SK-N-SH (cell line): ENCODE measurements at regions not wholly inside any gene's neighbourhood (a gene's known extent, or its start where the extent isn't known, plus 50 kb on each side); places are given as distances from the start of the nearest gene placed in this dataset.

Experiments
- CTCF ChIA-PET: fragments of 300-600, 350-600 bp; formaldehyde crosslinking; extraction: SDS; loops from one replicate; lab custom pipeline; 2021; lab: Yijun Ruan, JAX
- POLR2A ChIA-PET: fragments of 350-600 bp; sonication (Branson Sonifier 250); formaldehyde crosslinking; extraction: SDS; loops from one replicate; lab custom pipeline; 2020; ENCODE audit warnings: antibody characterized with exemption, inconsistent platforms; lab: Yijun Ruan, JAX
- DNase-seq: peaks from one replicate; pipeline ENCODE4 v3.0.0; 2012
- H2AFZ ChIP-seq: fragments of 200-600 bp; sonication (generic); 2 replicates; pipeline ENCODE4 v1.8.1; 2016; ENCODE audit warnings: antibody characterized with exemption, mild to moderate bottlenecking, low read depth
- H3F3A ChIP-seq: fragments of 200-600 bp; sonication (generic); replicated peaks from 2 replicates; pipeline ENCODE3; 2016; ENCODE audit warnings: antibody characterized with exemption, mild to moderate bottlenecking; ENCODE audit not compliant: insufficient read depth
- H3K27ac ChIP-seq, 2 experiments: fragments of 200-500 bp in 1 of 2; fragments of 200-600 bp in 1 of 2; sonication (Bioruptor generic) in 1 of 2; sonication (generic), shearing (Covaris generic) in 1 of 2; 2 replicates each; pipeline versions ENCODE4 v1.5.1 to v1.6.1; 2014 to 2016; ENCODE audit warnings: low read depth in 2 of 2, inconsistent platforms in 1 of 2, low read length in 1 of 2, mild to moderate bottlenecking in 1 of 2, mixed read lengths in 1 of 2
- H3K27me3 ChIP-seq: fragments of 200-600 bp; sonication (generic), shearing (Covaris generic); 2 replicates; pipeline ENCODE4 v1.6.1; 2016; ENCODE audit warnings: mixed run types; ENCODE audit not compliant: insufficient read depth
- H3K36me3 ChIP-seq, 2 experiments: fragments of 200-500 bp in 1 of 2; fragments of 200-600 bp in 1 of 2; sonication (Bioruptor generic) in 1 of 2; sonication (generic) in 1 of 2; replicated peaks in 1 of 2; 2 replicates each; pipeline versions ENCODE3 to v1.5.1; 2014 to 2016; ENCODE audit warnings: low read length in 1 of 2, mild to moderate bottlenecking in 1 of 2; ENCODE audit not compliant: insufficient read depth in 2 of 2, control insufficient read depth in 1 of 2
- H3K4me1 ChIP-seq, 2 experiments: fragments of 200-500 bp in 1 of 2; fragments of 200-600 bp in 1 of 2; sonication (Bioruptor generic) in 1 of 2; sonication (generic), shearing (Covaris generic) in 1 of 2; 2 replicates each; pipeline versions ENCODE4 v1.5.1 to v1.6.1; 2014 to 2016; ENCODE audit warnings: low read depth in 1 of 2, low read length in 1 of 2, mixed run types in 1 of 2; ENCODE audit not compliant: insufficient read depth in 2 of 2, control insufficient read depth in 1 of 2
- H3K4me2 ChIP-seq: fragments of 200-600 bp; sonication (generic), shearing (Covaris generic); 2 replicates; pipeline ENCODE4 v1.6.1; 2017; ENCODE audit warnings: mixed run types
- H3K4me3 ChIP-seq, 2 experiments: fragments of 200-500 bp in 1 of 2; fragments of 200-600 bp in 1 of 2; sonication (Bioruptor generic) in 1 of 2; sonication (generic), shearing (Covaris generic) in 1 of 2; 2 replicates each; pipeline versions ENCODE4 v1.5.1 to v1.8.1; 2014 to 2016; ENCODE audit warnings: low read depth in 2 of 2, inconsistent platforms in 1 of 2, low read length in 1 of 2, mild to moderate bottlenecking in 1 of 2, mixed read lengths in 1 of 2, moderate library complexity in 1 of 2
- H3K79me2 ChIP-seq: fragments of 200-600 bp; sonication (generic); 2 replicates; pipeline ENCODE4 v1.8.1; 2017; ENCODE audit warnings: mild to moderate bottlenecking; ENCODE audit not compliant: insufficient read depth
- H3K9ac ChIP-seq: fragments of 200-600 bp; sonication (generic); 2 replicates; pipeline ENCODE4 v1.6.1; 2017; ENCODE audit warnings: mixed run types
- H3K9me2 ChIP-seq: fragments of 200-600 bp; sonication (generic); 2 replicates; pipeline ENCODE4 v1.6.1; 2017; ENCODE audit warnings: mixed run types
- H3K9me3 ChIP-seq: fragments of 200-600 bp; sonication (generic); 2 replicates; pipeline ENCODE4 v1.6.1; 2017; ENCODE audit warnings: mixed run types, mild to moderate bottlenecking, moderate library complexity
- H4K20me1 ChIP-seq: fragments of 200-600 bp; sonication (generic); 2 replicates; pipeline ENCODE4 v1.6.1; 2017; ENCODE audit warnings: mild to moderate bottlenecking, mixed run types; ENCODE audit not compliant: insufficient read depth
- CHD2 ChIP-seq: fragments of 150-350 bp; IDR thresholded peaks from 2 replicates; pipeline ENCODE4 v1.6.1; 2018; ENCODE audit warnings: low read length; ENCODE audit not compliant: partially characterized antibody
- ELF1 ChIP-seq: IDR thresholded peaks from 2 replicates; pipeline ENCODE4 v1.4.0; 2012
- FOSL2 ChIP-seq: IDR thresholded peaks from 2 replicates; pipeline ENCODE4 v1.4.0; 2012; ENCODE audit warnings: low read depth, mild to moderate bottlenecking, moderate library complexity, borderline replicate concordance
- FOXJ3 ChIP-seq: sonication (generic); formaldehyde crosslinking; IDR thresholded peaks from 2 replicates; pipeline ENCODE4 v1.5.1; 2020; ENCODE audit warnings: mild to moderate bottlenecking, missing genetic modification reagents
- FOXM1 ChIP-seq: IDR thresholded peaks from 2 replicates; pipeline ENCODE4 v1.4.0; 2012; ENCODE audit warnings: low read depth, mild to moderate bottlenecking
- GABPA ChIP-seq: IDR thresholded peaks from 2 replicates; pipeline ENCODE4 v1.4.0; 2012; ENCODE audit warnings: low read depth, mild to moderate bottlenecking
- GATA2 ChIP-seq: sonication (generic); formaldehyde crosslinking; IDR thresholded peaks from 2 replicates; pipeline ENCODE4 v1.5.0; 2020; ENCODE audit warnings: mild to moderate bottlenecking, missing genetic modification reagents
- JUND ChIP-seq: IDR thresholded peaks from 2 replicates; pipeline ENCODE4 v1.4.0; 2012
- MEF2A ChIP-seq: IDR thresholded peaks from 2 replicates; pipeline ENCODE4 v1.4.0; 2012; ENCODE audit warnings: low read depth, borderline replicate concordance
- NFIC ChIP-seq: IDR thresholded peaks from 2 replicates; pipeline ENCODE4 v1.4.0; 2012; ENCODE audit warnings: borderline replicate concordance
- NRF1 ChIP-seq: IDR thresholded peaks from 2 replicates; pipeline ENCODE4 v1.6.1; 2012; ENCODE audit warnings: low read depth, mild to moderate bottlenecking, low read length
- POLR2AphosphoS5 ChIP-seq: IDR thresholded peaks from 2 replicates; pipeline ENCODE4 v1.6.1; 2012; ENCODE audit warnings: low read depth, low read length
- RAD21 ChIP-seq: IDR thresholded peaks from 2 replicates; pipeline ENCODE4 v1.6.1; 2012; ENCODE audit warnings: mild to moderate bottlenecking, low read length
- RFX5 ChIP-seq: IDR thresholded peaks from 2 replicates; pipeline ENCODE4 v1.6.1; 2012; ENCODE audit warnings: mild to moderate bottlenecking, improper control_type of control experiment, low read length
- RXRA ChIP-seq: IDR thresholded peaks from 2 replicates; pipeline ENCODE4 v1.4.0; 2012; ENCODE audit warnings: low read depth, mild to moderate bottlenecking, borderline replicate concordance
- SIN3A ChIP-seq: IDR thresholded peaks from 2 replicates; pipeline ENCODE4 v1.6.1; 2012; ENCODE audit warnings: low read depth, mild to moderate bottlenecking, low read length, moderate library complexity, borderline replicate concordance
- TAF1 ChIP-seq: IDR thresholded peaks from 2 replicates; pipeline ENCODE4 v1.6.1; 2012; ENCODE audit warnings: low read depth, mild to moderate bottlenecking, low read length, moderate library complexity, borderline replicate concordance
- TCF12 ChIP-seq: IDR thresholded peaks from 2 replicates; pipeline ENCODE4 v1.4.0; 2012
- USF1 ChIP-seq: IDR thresholded peaks from 2 replicates; pipeline ENCODE4 v1.4.0; 2012; ENCODE audit warnings: low read depth, borderline replicate concordance
- YY1 ChIP-seq: IDR thresholded peaks from 2 replicates; pipeline ENCODE4 v1.4.0; 2012; ENCODE audit warnings: low read depth, mild to moderate bottlenecking
- ZBTB33 ChIP-seq: IDR thresholded peaks from 2 replicates; pipeline ENCODE4 v1.4.0; 2012; ENCODE audit warnings: low read depth, borderline replicate concordance
- WGBS: methylation state at CpG from one replicate; pipeline ENCODE4 v1.1.6; 2017; ENCODE audit warnings: low lambda C conversion rate; 5-methylcytosine and 5-hydroxymethylcytosine counted together
- TF ChIP-seq, protein P1 (sequence below): fragments of 150-350 bp; IDR thresholded peaks from 2 replicates; pipeline ENCODE4 v1.6.1; 2016; ENCODE audit warnings: mild to moderate bottlenecking, low read depth, low read length

DNA sequence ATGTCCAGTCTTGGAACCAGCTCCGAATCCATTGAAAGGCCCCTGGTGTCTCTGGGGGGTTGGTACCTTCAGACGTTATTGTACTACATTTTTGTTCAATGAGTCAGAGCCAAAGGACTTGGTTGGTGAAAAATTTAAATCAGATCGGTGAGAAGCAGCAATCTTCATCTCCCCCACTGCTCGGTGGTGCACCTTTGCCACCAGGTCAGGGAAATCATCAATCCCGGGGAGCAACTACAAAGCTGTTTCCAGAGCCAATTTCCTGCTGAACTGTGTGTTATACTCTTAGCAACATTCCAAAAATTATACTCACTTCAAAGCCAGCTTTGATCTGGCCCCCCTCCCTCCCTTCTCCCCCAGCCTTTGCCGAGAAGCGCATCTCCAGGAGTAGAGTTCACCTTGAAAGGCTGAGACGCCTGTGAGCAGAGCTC lies 375.2 kb upstream of the WWC1 start:
- Histone ChIP-seq H3F3A (no peaks in the 10 kb centered on the region), H3K27ac (no peak overlapping the region), H3K9ac (no peak overlapping the region), H3K4me1 (peaks cover 0 to 11% of the 10 kb centered on the region in 2 experiments; a peak in 3 of 4 replicates), H3K4me3 (no peak overlapping the region), H2AFZ (no peak overlapping the region), H3K9me3 (no peaks in the 10 kb centered on the region), H4K20me1 (no peaks in the 10 kb centered on the region), H3K27me3 (no peaks in the 10 kb centered on the region), H3K79me2 (no peaks in the 10 kb centered on the region), H3K36me3 (no peaks in the 10 kb centered on the region), H3K4me2 (no peak overlapping the region), H3K9me2 (no peaks in the 10 kb centered on the region)
- no peak for DNase-seq
- 62% methylated on average over 8 of the region's 8 CpGs for WGBS
- ChIA-PET CTCF (interaction anchor here (0.7 to 1.6 kb wide), 5 partner anchors 9 to 219 kb away, joined by 3 to 4 read pairs (median 3); no protein-coding TSS in a partner anchor), POLR2A (no interaction called here)
- TF ChIP-seq NRF1 (no peak), NFIC (no peak), FOSL2 (no peak), MEF2A (no peak), YY1 (no peak), USF1 (no peak), GATA2 (CRISPR knock-in tag) (no peak), RFX5 (no peak), SIN3A (no peak), GABPA (no peak), FOXJ3 (CRISPR knock-in tag) (no peak), TCF12 (no peak), ZBTB33 (no peak), JUND (no peak), TAF1 (no peak), ELF1 (no peak)
- TF ChIP-seq, all 33 proteins: peak for 0

DNA sequence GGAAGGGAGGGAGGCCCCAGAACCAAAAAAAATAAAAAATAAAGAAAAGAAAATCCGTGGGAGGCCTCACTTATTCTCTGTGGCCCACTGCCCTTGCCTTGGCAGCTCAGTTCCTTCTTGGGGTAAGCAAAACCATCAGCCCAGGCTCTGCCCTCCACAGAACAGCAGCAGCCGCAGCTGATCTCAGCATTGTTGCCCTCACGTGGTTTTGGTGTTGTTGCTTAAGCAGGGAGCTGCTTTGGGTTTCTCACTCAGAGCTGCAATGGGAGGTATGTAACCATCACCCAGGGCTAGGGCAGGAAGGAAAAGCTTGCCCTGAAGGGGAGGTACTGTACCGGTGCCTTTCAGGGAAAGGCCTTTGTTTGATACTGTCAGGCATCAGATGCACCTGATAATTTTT lies 374.7 kb upstream of the WWC1 start:
- POLR2A ChIA-PET, result no interaction called here

More for the DNA sequence above, 374.7 kb upstream of the WWC1 start:
- CTCF ChIA-PET, result interaction anchor here (0.7 to 1.2 kb wide), 4 partner anchors 50 to 218 kb away, joined by 3 to 4 read pairs (median 3); no protein-coding TSS in a partner anchor
- no peak overlapping the region for H3K4me2 ChIP-seq
- H3F3A ChIP-seq, result no peaks in the 10 kb centered on the region
- no peaks in the 10 kb centered on the region for H3K9me3 ChIP-seq
- no peaks in the 10 kb centered on the region for H3K36me3 ChIP-seq
- 46% methylated on average over 4 of the region's 4 CpGs for WGBS
- H3K27ac ChIP-seq, result no peak overlapping the region
- no peaks in the 10 kb centered on the region for H3K79me2 ChIP-seq
- no peaks in the 10 kb centered on the region for H3K9me2 ChIP-seq
- no peaks in the 10 kb centered on the region for H4K20me1 ChIP-seq
- TF ChIP-seq FOXM1 (no peak), JUND (no peak), RXRA (no peak), TCF12 (no peak), CHD2 (no peak), POLR2AphosphoS5 (no peak), FOXJ3 (CRISPR knock-in tag) (no peak), NRF1 (no peak), RAD21 (no peak)
- TF ChIP-seq, protein P1, sequence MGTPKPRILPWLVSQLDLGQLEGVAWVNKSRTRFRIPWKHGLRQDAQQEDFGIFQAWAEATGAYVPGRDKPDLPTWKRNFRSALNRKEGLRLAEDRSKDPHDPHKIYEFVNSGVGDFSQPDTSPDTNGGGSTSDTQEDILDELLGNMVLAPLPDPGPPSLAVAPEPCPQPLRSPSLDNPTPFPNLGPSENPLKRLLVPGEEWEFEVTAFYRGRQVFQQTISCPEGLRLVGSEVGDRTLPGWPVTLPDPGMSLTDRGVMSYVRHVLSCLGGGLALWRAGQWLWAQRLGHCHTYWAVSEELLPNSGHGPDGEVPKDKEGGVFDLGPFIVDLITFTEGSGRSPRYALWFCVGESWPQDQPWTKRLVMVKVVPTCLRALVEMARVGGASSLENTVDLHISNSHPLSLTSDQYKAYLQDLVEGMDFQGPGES, result no peak
- TF ChIP-seq, all 33 proteins: peak for 0
- Histone ChIP-seq H3K4me1 (peaks cover 0 to 11% of the 10 kb centered on the region in 2 experiments; a peak in 3 of 4 replicates), H3K4me3 (no peak overlapping the region), H3K9ac (no peak overlapping the region), H3K27me3 (no peaks in the 10 kb centered on the region), H2AFZ (no peak overlapping the region)
- no peak for DNase-seq
